Psoas muscle (tissue), 7 donors: ENCODE measurements at regions not wholly inside any gene's neighbourhood (a gene's known extent, or its start where the extent isn't known, plus 50 kb on each side); places are given as distances from the start of the nearest gene placed in this dataset.
"Not testable (repeated sequence)": the region's sequence is repeated elsewhere in the genome, so short reads cannot be mapped to it uniquely, and the experiment has no call there.

ENCODE experiments used
- ATAC-seq, 4 donors: fragments of 200-7000 bp; cut with Tn5 transposase; one replicate each; pipeline ENCODE4 v1.9.1; 2020; ENCODE audit warnings: moderate library complexity in 3 of 4, mild to moderate bottlenecking in 2 of 4
- DNase-seq, 2 donors: peaks; one replicate each; pipeline ENCODE4 v3.0.0-alpha.2; 2020
- H3K27ac ChIP-seq: fragments of 200-600 bp; one replicate; pipeline ENCODE4 v1.8.0; 2022
- H3K27me3 ChIP-seq, 3 donors: fragments of 200-600 bp in 1 of 3; one replicate each; pipeline versions ENCODE4 v1.6.1 to v1.8.0; 2013 to 2022; ENCODE audit warnings: low read length in 2 of 3, mild to moderate bottlenecking in 2 of 3, moderate library complexity in 1 of 3; ENCODE audit not compliant: insufficient read depth in 3 of 3
- H3K36me3 ChIP-seq, 2 donors: fragments of 200-600 bp in 1 of 2; one replicate each; pipeline versions ENCODE4 v1.6.1 to v1.8.0; 2013 to 2022; ENCODE audit warnings: low read depth in 1 of 2, mild to moderate bottlenecking in 1 of 2, moderate library complexity in 1 of 2; ENCODE audit not compliant: insufficient read depth in 1 of 2
- H3K4me1 ChIP-seq: fragments of 200-600 bp; one replicate; pipeline ENCODE4 v1.8.0; 2022
- H3K4me3 ChIP-seq: fragments of 200-600 bp; one replicate; pipeline ENCODE4 v1.8.0; 2022; ENCODE audit warnings: mild to moderate bottlenecking
- H3K9me3 ChIP-seq: fragments of 200-600 bp; one replicate; pipeline ENCODE4 v1.8.0; 2022
- CTCF ChIP-seq: fragments of 200-600 bp; IDR thresholded peaks from one replicate; pipeline ENCODE4 v1.8.0; 2022; ENCODE audit warnings: antibody characterized with exemption
- WGBS, 3 donors: extraction: QIAGEN DNeasy Blood & Tissue Kit; methylation state at CpG; one replicate each; pipeline versions ENCODE4 v1.1.6 to v1.1.7; 2013; 5-methylcytosine and 5-hydroxymethylcytosine counted together
- intact Hi-C, 2 donors: fragments of 100-400 bp; cut with DNase I; formaldehyde crosslinking; loops; one replicate each; pipeline versions ENCODE4 v1.11.0 to v1.14.2; 2022
- donor health status: healthy with polysubstance abuse.
- donor health status: DM: no; HTN: no; CAD: no; lungs with moderate emphysema.
- donor health status: Bipolar disorder and iron deficiency.
- donor health status: healthy.
- donor health status: DM: yes; HTN: yes; CAD: no.
- donor health status: DM: no; HTN: no; CAD: no.
- donor health status: DM: yes; HTN: yes; CAD: no.

GRCh38 chr15:91447991-91448644 lies 348.1 kb downstream of the SV2B start:
- no peak for TF ChIP-seq CTCF
- H3K4me1 ChIP-seq = no peaks in the 10 kb centered on the region
- H3K27ac ChIP-seq = no peak overlapping the region
- intact Hi-C loops = no loop called here
- no peak overlapping the region for H3K4me3 ChIP-seq
- DNase-seq (no peak), ATAC-seq (no peak)
- H3K27me3 ChIP-seq = no peaks in the 10 kb centered on the region
- no peaks in the 10 kb centered on the region for H3K36me3 ChIP-seq
- H3K9me3 ChIP-seq = peaks cover 8% of the 10 kb centered on the region
- WGBS, 3 donors = 61 to 67% (median 62%) methylated on average over 3 of the region's 3 CpGs

- ATAC-seq, H3K36me3 ChIP-seq, H3K4me3 ChIP-seq, H3K4me1 ChIP-seq, H3K27ac ChIP-seq, H3K9me3 ChIP-seq, intact Hi-C loops, H3K27me3 ChIP-seq, DNase-seq: not testable (repeated sequence)
- WGBS, 3 donors = 47 to 71% (median 56%) methylated on average over 3 of the region's 3 CpGs
Observed at GRCh38 chr15:91453376-91453775, 353.3 kb downstream of the SV2B start.

GRCh38 chr15:91456251-91456718 lies 356.2 kb downstream of the SV2B start:
- DNase-seq = no peak
- no peak for ATAC-seq
- peaks cover 8% of the 10 kb centered on the region for H3K9me3 ChIP-seq
- H3K36me3 ChIP-seq = no peaks in the 10 kb centered on the region
- no peak for TF ChIP-seq CTCF
- intact Hi-C loops = no loop called here
- H3K27ac ChIP-seq = no peak overlapping the region
- 72 to 82% (median 80%) methylated on average over 7 of the region's 7 CpGs for WGBS, 3 donors
- H3K4me1 ChIP-seq = no peaks in the 10 kb centered on the region
- H3K4me3 ChIP-seq = no peak overlapping the region
- no peaks in the 10 kb centered on the region for H3K27me3 ChIP-seq

GRCh38 chr15:91456921-91457320 lies 356.9 kb downstream of the SV2B start:
- Histone ChIP-seq H3K9me3 (peaks cover 3% of the 10 kb centered on the region), H3K27me3 (no peaks in the 10 kb centered on the region), H3K27ac (no peak overlapping the region), H3K36me3 (no peaks in the 10 kb centered on the region), H3K4me1 (no peaks in the 10 kb centered on the region), H3K4me3 (no peak overlapping the region)
- ATAC-seq (no peak), DNase-seq (no peak)
- intact Hi-C loops = no loop called here
- WGBS, 3 donors = 83 to 88% (median 85%) methylated on average over 3 of the region's 3 CpGs
- TF ChIP-seq CTCF = no peak

- H3K9me3 ChIP-seq = no peaks in the 10 kb centered on the region
- no peaks in the 10 kb centered on the region for H3K27me3 ChIP-seq
- H3K36me3 ChIP-seq = no peaks in the 10 kb centered on the region
- no peak overlapping the region for H3K4me3 ChIP-seq
- no peak for DNase-seq
- no peak for ATAC-seq
- no peaks in the 10 kb centered on the region for H3K4me1 ChIP-seq
- intact Hi-C loops = no loop called here
- no peak overlapping the region for H3K27ac ChIP-seq
- no peak for TF ChIP-seq CTCF
- WGBS, 3 donors = 58 to 63% (median 61%) methylated on average over 3 of the region's 3 CpGs
Observed at GRCh38 chr15:91461377-91461776, 361.3 kb downstream of the SV2B start.
